Ovary (tissue), 7 donors: ENCODE measurements at regions not wholly inside any gene's neighbourhood (a gene's known extent, or its start where the extent isn't known, plus 50 kb on each side); places are given as distances from the start of the nearest gene placed in this dataset.

Experiments
- DNase-seq, 5 donors: peaks; one replicate each; pipeline ENCODE4 v3.0.0-alpha.2; 2019 to 2020
- H3K27ac ChIP-seq, 2 donors: fragments of 200-600 bp; one replicate each; pipeline versions ENCODE4 v1.5.1 to v1.8.0; 2019 to 2022
- H3K27me3 ChIP-seq: fragments of 200-600 bp; one replicate; pipeline ENCODE4 v1.8.0; 2022
- H3K36me3 ChIP-seq: fragments of 200-600 bp; sonication (generic); one replicate; pipeline ENCODE4 v1.5.1; 2019
- H3K4me1 ChIP-seq: one replicate; pipeline ENCODE4 v1.8.1; 2013; ENCODE audit warnings: mild to moderate bottlenecking, moderate library complexity; ENCODE audit not compliant: insufficient read depth
- H3K4me3 ChIP-seq: fragments of 200-600 bp; sonication (generic); one replicate; pipeline ENCODE4 v1.5.1; 2017
- H3K9me3 ChIP-seq, 2 donors: fragments of 200-600 bp in 1 of 2; sonication (generic) in 1 of 2; one replicate each; pipeline versions ENCODE4 v1.5.1 to v1.8.1; 2013 to 2019; ENCODE audit warnings: mild to moderate bottlenecking in 1 of 2, moderate library complexity in 1 of 2
- EP300 ChIP-seq: sonication (generic); formaldehyde crosslinking; IDR thresholded peaks from one replicate; pipeline ENCODE4 v1.6.1; 2017; ENCODE audit warnings: antibody characterized with exemption
- POLR2A ChIP-seq: fragments of 450-650 bp; IDR thresholded peaks from one replicate; pipeline ENCODE4 v1.6.1; 2017; ENCODE audit warnings: antibody characterized with exemption, mild to moderate bottlenecking, moderate library complexity
- WGBS, 3 donors: extraction: QIAGEN DNeasy Blood & Tissue Kit in 1 of 3; methylation state at CpG; one replicate each; pipeline versions ENCODE4 v1.1.5 to v1.1.7; 2013 to 2017; 5-methylcytosine and 5-hydroxymethylcytosine counted together
- intact Hi-C, 4 donors: fragments of 100-400 bp; cut with DNase I; formaldehyde crosslinking; loops; one replicate each; pipeline versions ENCODE4 v1.11.0 to v1.15.1; 2022 to 2023
- TF ChIP-seq, protein P1 (sequence below), 3 donors: fragments of 450-650 bp in 2 of 3; fragments of 200-600 bp in 1 of 3; IDR thresholded peaks; one replicate each; pipeline versions ENCODE4 v1.5.1 to v1.8.0; 2016 to 2022; ENCODE audit warnings: antibody characterized with exemption in 3 of 3, mild to moderate bottlenecking in 1 of 3
- donor health status: DM: no; HTN: no; CAD: no; lungs with moderate emphysema.
- donor health status: DM: no; HTN: no; CAD: no.
- donor health status: Bipolar disorder and iron deficiency.
- donor health status: DM: no; HTN: no; CAD: no.
- donor health status: DM: yes; HTN: yes; CAD: no.

DNA sequence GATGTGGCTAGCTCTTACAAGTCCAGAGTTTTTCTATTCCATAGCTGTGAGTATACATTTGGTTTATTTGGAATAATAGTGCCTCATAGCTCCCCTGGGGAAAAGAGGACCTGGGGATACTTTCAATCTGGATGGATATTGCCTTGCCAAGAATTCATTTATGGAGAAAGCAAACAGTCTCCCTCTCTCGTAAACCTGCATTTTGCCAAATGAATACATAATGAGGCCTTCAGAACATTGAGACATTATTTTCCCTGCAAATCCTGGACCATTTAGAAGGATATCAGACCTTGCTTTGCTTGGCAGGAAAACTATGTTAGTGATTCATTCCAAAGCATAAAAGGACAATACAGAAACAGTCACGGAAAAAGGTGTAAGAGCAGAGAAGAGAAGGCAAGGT, 569.6 kb upstream of the BRINP1 start:
- Histone ChIP-seq H3K36me3 (no peaks in the 10 kb centered on the region), H3K4me1 (peaks cover 4% of the 10 kb centered on the region), H3K27ac (no peak overlapping the region), H3K27me3 (no peaks in the 10 kb centered on the region), H3K9me3 (no peaks in the 10 kb centered on the region), H3K4me3 (no peak overlapping the region)
- intact Hi-C loops: no loop called here
- no peak for TF ChIP-seq EP300
- no peak for TF ChIP-seq POLR2A
- TF ChIP-seq, protein P1, sequence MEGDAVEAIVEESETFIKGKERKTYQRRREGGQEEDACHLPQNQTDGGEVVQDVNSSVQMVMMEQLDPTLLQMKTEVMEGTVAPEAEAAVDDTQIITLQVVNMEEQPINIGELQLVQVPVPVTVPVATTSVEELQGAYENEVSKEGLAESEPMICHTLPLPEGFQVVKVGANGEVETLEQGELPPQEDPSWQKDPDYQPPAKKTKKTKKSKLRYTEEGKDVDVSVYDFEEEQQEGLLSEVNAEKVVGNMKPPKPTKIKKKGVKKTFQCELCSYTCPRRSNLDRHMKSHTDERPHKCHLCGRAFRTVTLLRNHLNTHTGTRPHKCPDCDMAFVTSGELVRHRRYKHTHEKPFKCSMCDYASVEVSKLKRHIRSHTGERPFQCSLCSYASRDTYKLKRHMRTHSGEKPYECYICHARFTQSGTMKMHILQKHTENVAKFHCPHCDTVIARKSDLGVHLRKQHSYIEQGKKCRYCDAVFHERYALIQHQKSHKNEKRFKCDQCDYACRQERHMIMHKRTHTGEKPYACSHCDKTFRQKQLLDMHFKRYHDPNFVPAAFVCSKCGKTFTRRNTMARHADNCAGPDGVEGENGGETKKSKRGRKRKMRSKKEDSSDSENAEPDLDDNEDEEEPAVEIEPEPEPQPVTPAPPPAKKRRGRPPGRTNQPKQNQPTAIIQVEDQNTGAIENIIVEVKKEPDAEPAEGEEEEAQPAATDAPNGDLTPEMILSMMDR (IDR thresholded peaks at IDR 0.05): no peak
- no peak for DNase-seq
- WGBS, 3 donors: 4 to 7% (median 6%) methylated on average over 2 of the region's 2 CpGs

DNA sequence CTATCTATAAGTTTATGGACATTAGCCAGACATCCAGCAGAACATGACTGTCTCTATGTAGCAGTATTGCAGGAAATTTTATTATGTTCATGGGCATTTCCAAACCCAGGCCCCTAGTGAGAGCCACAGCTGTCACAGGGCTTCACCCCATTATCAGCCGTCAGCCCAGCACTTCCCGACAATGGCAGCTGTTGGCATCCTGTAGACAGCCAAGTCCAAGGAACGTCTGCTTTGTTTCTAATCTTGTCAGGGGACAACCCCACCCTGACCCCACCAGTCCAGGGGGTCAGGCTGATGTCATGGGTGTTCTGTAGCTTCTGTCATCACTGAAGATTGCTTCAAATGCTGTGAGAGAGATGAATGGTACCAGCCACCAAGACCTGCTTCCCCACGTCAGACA, 565.3 kb upstream of the BRINP1 start:
- Histone ChIP-seq H3K27ac (no peak overlapping the region), H3K36me3 (no peaks in the 10 kb centered on the region), H3K9me3 (no peaks in the 10 kb centered on the region), H3K27me3 (no peaks in the 10 kb centered on the region), H3K4me3 (no peak overlapping the region), H3K4me1 (peaks cover 4% of the 10 kb centered on the region)
- 60 to 74% (median 68%) methylated on average over 4 of the region's 4 CpGs for WGBS, 3 donors
- TF ChIP-seq POLR2A: no peak
- no peak for TF ChIP-seq EP300
- TF ChIP-seq, protein P1 (IDR thresholded peaks at IDR 0.05): no peak
- intact Hi-C loops: no loop called here
- DNase-seq: no peak

DNA sequence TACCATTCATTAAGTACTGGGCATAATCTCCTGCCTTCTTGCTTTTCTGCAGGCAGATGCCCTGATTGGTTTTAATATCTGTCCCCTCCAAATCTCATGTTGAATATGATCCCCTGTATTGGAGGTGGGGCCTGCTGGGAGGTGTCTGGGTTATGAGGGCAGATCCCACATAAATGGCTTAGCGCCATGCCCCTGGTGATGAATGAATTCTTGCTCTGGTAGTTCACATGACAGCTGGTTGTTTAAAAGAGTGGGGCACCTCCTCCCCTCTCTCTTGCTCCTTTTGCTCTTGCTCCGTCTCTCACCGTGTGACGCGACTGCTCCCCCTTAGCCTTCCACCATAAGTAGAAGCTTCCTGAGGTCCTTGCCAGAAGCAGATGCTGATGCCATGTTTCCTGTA, 564.0 kb upstream of the BRINP1 start:
- no peak for DNase-seq
- no peak overlapping the region for H3K4me3 ChIP-seq
- H3K9me3 ChIP-seq: no peaks in the 10 kb centered on the region
- intact Hi-C loops: no loop called here
- no peaks in the 10 kb centered on the region for H3K27me3 ChIP-seq
- H3K36me3 ChIP-seq: no peaks in the 10 kb centered on the region
- WGBS, 3 donors: 92 to 93% (median 93%) methylated on average over 5 of the region's 5 CpGs
- H3K27ac ChIP-seq: no peak overlapping the region
- no peaks in the 10 kb centered on the region for H3K4me1 ChIP-seq
- TF ChIP-seq EP300: no peak
- no peak for TF ChIP-seq POLR2A
- TF ChIP-seq, protein P1 (IDR thresholded peaks at IDR 0.05): no peak

DNA sequence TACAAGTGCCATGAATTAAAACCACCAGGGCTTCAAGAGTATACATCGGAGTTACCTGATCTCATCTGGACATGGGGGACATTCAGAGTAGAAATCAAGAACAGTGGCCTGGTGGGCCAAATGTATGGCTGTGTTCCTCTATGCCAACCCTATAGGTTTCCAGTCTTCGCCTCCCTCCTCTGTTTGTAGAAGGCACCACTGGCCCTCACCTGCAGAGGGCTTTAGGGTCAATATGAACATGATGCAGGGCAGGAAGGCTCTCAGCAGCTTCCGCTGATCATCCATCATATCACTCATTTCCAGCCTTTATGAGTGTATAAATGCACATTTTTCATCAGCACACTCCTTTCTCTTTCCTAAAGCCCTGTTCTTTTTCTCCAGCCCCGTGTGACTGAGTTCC, 555.5 kb upstream of the BRINP1 start:
- no peak for DNase-seq
- Histone ChIP-seq H3K27ac (no peak overlapping the region), H3K4me1 (no peaks in the 10 kb centered on the region), H3K27me3 (no peaks in the 10 kb centered on the region), H3K4me3 (no peak overlapping the region), H3K36me3 (no peaks in the 10 kb centered on the region), H3K9me3 (no peaks in the 10 kb centered on the region)
- TF ChIP-seq POLR2A (no peak), EP300 (no peak)
- TF ChIP-seq, protein P1 (IDR thresholded peaks at IDR 0.05): no peak
- WGBS, 3 donors: 75 to 91% (median 90%) methylated on average over 4 of the region's 4 CpGs
- intact Hi-C loops: no loop called here

DNA sequence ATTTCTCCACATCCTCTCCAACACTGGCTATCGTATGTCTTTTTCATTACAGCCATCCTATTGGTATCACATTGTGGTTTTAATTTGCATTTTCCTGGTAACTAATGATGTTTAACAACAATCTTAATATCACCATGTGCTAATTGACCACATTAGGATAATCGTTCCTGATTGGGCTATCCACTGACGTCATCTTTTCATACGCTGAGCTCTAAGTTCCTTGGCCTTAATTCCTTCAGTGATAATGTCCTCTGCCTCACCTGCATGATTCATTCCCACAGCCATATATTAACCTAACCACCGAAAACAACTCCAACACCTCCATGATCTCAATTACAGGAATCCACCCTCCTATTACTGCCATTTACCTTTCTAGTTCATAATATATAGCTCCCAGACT, 547.9 kb upstream of the BRINP1 start:
- 86 to 92% (median 91%) methylated on average over 5 of the region's 5 CpGs for WGBS, 3 donors
- H3K27me3 ChIP-seq: no peaks in the 10 kb centered on the region
- intact Hi-C loops: no loop called here
- H3K27ac ChIP-seq: no peak overlapping the region
- H3K9me3 ChIP-seq: no peaks in the 10 kb centered on the region
- H3K36me3 ChIP-seq: no peaks in the 10 kb centered on the region
- DNase-seq: no peak
- TF ChIP-seq POLR2A: no peak
- TF ChIP-seq, protein P1 (IDR thresholded peaks at IDR 0.05): no peak
- no peaks in the 10 kb centered on the region for H3K4me1 ChIP-seq
- no peak overlapping the region for H3K4me3 ChIP-seq
